DND-41 (cell line): ENCODE measurements at regions not wholly inside any gene's neighbourhood (a gene's known extent, or its start where the extent isn't known, plus 50 kb on each side); places are given as distances from the start of the nearest gene placed in this dataset.

ENCODE experiments used
- EZH2 ChIP-seq: IDR thresholded peaks from 3 replicates; pipeline ENCODE4 v1.6.1; 2012; ENCODE audit warnings: borderline replicate concordance, low read depth, mild to moderate bottlenecking, moderate library complexity, low read length, inconsistent platforms; ENCODE audit not compliant: severe bottlenecking
- TF ChIP-seq, protein P1 (sequence below): IDR thresholded peaks from 2 replicates; pipeline ENCODE4 v1.5.1; 2012; ENCODE audit warnings: borderline replicate concordance, low read length, moderate library complexity, mild to moderate bottlenecking; ENCODE audit not compliant: poor library complexity, severe bottlenecking; ENCODE audit errors: extremely low read depth

GRCh38 chr2:147137711-147138110 is 707.1 kb upstream of the ACVR2A start:
- TF ChIP-seq, protein P1, sequence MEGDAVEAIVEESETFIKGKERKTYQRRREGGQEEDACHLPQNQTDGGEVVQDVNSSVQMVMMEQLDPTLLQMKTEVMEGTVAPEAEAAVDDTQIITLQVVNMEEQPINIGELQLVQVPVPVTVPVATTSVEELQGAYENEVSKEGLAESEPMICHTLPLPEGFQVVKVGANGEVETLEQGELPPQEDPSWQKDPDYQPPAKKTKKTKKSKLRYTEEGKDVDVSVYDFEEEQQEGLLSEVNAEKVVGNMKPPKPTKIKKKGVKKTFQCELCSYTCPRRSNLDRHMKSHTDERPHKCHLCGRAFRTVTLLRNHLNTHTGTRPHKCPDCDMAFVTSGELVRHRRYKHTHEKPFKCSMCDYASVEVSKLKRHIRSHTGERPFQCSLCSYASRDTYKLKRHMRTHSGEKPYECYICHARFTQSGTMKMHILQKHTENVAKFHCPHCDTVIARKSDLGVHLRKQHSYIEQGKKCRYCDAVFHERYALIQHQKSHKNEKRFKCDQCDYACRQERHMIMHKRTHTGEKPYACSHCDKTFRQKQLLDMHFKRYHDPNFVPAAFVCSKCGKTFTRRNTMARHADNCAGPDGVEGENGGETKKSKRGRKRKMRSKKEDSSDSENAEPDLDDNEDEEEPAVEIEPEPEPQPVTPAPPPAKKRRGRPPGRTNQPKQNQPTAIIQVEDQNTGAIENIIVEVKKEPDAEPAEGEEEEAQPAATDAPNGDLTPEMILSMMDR = no peak
- no peak for TF ChIP-seq EZH2
